ENCODE measurements at regions not wholly inside any gene's neighbourhood (a gene's known extent, or its start where the extent isn't known, plus 50 kb on each side); places are given as distances from the start of the nearest gene placed in this dataset.

GRCh38 chr4:11675051-11675800, 246.5 kb upstream of the HS3ST1 start:
- no TSS peak for BruUV-seq (replicated peaks)
- CTCF ChIA-PET (ENCODE audit: low intra/inter-chr PET ratio) = no interaction called here
- in situ Hi-C loops (cut with MboI) = no loop called here

More at GRCh38 chr4:11675051-11675800, 246.5 kb upstream of the HS3ST1 start:
- no peaks in the 10 kb centered on the region for H4K20me1 ChIP-seq (replicated peaks; ENCODE audit: control insufficient read depth, insufficient read depth, low read length)
- no peaks in the 10 kb centered on the region for H3K9me1 ChIP-seq (ENCODE audit: control insufficient read depth, insufficient read depth, low read length)
- no peaks in the 10 kb centered on the region; the same call in 1 of the 2 replicates for H3K9me3 ChIP-seq (replicated peaks; ENCODE audit: control insufficient read depth, insufficient read depth, low read depth, low read length)
- intact Hi-C loops (cut with micrococcal nuclease) = no loop called here
- H3K79me2 ChIP-seq (ENCODE audit: control insufficient read depth, insufficient read depth, low read length) = no peaks in the 10 kb centered on the region
- H3K36me3 ChIP-seq (ENCODE audit: control insufficient read depth, insufficient read depth, low read length) = no peaks in the 10 kb centered on the region
- no peaks in the 10 kb centered on the region for H3K27me3 ChIP-seq (ENCODE audit: control insufficient read depth in 2 of 2, insufficient read depth in 2 of 2, low read length in 2 of 2)
- no peak overlapping the region for H3K4me2 ChIP-seq (ENCODE audit: insufficient read depth, low read length)
- H2AFZ ChIP-seq (ENCODE audit: low read depth, low read length) = no peak overlapping the region
- 3% methylated on average over 3 of the region's 3 CpGs for WGBS (ENCODE audit: insufficient coverage, low coverage, missing lambda C conversion rate)
- H3K4me1 ChIP-seq (replicated peaks in 1 of 2; ENCODE audit: control insufficient read depth in 2 of 2, insufficient read depth in 2 of 2, low read length in 2 of 2) = no peaks in the 10 kb centered on the region
- DNase-seq (ENCODE audit: extremely low read depth in 1 of 4, low spot score in 3 of 4) = no peak
- H3K9ac ChIP-seq (ENCODE audit: insufficient read depth in 1 of 2, low read depth in 2 of 2, low read length in 2 of 2) = no peak overlapping the region
- TF ChIP-seq HEY1 (CRISPR knock-in tag; IDR thresholded peaks at IDR 0.05; ENCODE audit: borderline replicate concordance) = no peak
- TF ChIP-seq NCOA4 (IDR thresholded peaks at IDR 0.05; ENCODE audit: partially characterized antibody) = no peak
- no peak for TF ChIP-seq MCM7 (IDR thresholded peaks at IDR 0.05)
- TF ChIP-seq SMARCB1 (IDR thresholded peaks at IDR 0.05; ENCODE audit: insufficient read length, low read depth) = no peak
- no peak for TF ChIP-seq ZNF449 (CRISPR knock-in tag; IDR thresholded peaks at IDR 0.05)
- TF ChIP-seq POLR2A (conservative IDR thresholded peaks at IDR 0.05) = no peak
- no peak for TF ChIP-seq RBFOX2 (IDR thresholded peaks at IDR 0.05; ENCODE audit: low read depth, low read length)
- TF ChIP-seq HMGN3 (IDR thresholded peaks at IDR 0.05; ENCODE audit: borderline replicate concordance, extremely low read depth, insufficient read length, low read depth, low read length) = no peak
- TF ChIP-seq KAT2B (IDR thresholded peaks at IDR 0.05; ENCODE audit: low read depth, low read length) = no peak
- no peak for TF ChIP-seq HBP1 (CRISPR knock-in tag; IDR thresholded peaks at IDR 0.05)
- TF ChIP-seq RBM22 (IDR thresholded peaks at IDR 0.05; ENCODE audit: low read depth, low read length, poor library complexity, severe bottlenecking) = no peak
- TF ChIP-seq ELF2 (CRISPR knock-in tag; IDR thresholded peaks at IDR 0.05) = no peak
- no peak for TF ChIP-seq ZNF121 (CRISPR knock-in tag; conservative IDR thresholded peaks at IDR 0.05)
- no peak for TF ChIP-seq ERF (CRISPR knock-in tag; IDR thresholded peaks at IDR 0.05)
- ATAC-seq = no peak
- no peak overlapping the region for H3K27ac ChIP-seq (ENCODE audit: extremely low read depth, low read depth, low read length)
- POLR2A ChIA-PET = interaction anchor here (0.7 kb wide), 1 partner anchor 56 kb away, joined by 3 read pairs; no protein-coding TSS in a partner anchor
- no peak overlapping the region for H3K4me3 ChIP-seq
- FAIRE-seq = no peak

Data from K562 (cell line).